HEK293T (cell line): ENCODE measurements at regions not wholly inside any gene's neighbourhood (a gene's known extent, or its start where the extent isn't known, plus 50 kb on each side); places are given as distances from the start of the nearest gene placed in this dataset.

Experiments used
- ARNT ChIP-seq: fragments of 450-650 bp; IDR thresholded peaks from 2 replicates; pipeline ENCODE4 v1.6.1; 2017; ENCODE audit warnings: mild to moderate bottlenecking
- FOXM1 ChIP-seq: fragments of 450-650 bp; IDR thresholded peaks from 2 replicates; pipeline ENCODE4 v1.6.1; 2017; ENCODE audit warnings: mild to moderate bottlenecking, borderline replicate concordance

DNA sequence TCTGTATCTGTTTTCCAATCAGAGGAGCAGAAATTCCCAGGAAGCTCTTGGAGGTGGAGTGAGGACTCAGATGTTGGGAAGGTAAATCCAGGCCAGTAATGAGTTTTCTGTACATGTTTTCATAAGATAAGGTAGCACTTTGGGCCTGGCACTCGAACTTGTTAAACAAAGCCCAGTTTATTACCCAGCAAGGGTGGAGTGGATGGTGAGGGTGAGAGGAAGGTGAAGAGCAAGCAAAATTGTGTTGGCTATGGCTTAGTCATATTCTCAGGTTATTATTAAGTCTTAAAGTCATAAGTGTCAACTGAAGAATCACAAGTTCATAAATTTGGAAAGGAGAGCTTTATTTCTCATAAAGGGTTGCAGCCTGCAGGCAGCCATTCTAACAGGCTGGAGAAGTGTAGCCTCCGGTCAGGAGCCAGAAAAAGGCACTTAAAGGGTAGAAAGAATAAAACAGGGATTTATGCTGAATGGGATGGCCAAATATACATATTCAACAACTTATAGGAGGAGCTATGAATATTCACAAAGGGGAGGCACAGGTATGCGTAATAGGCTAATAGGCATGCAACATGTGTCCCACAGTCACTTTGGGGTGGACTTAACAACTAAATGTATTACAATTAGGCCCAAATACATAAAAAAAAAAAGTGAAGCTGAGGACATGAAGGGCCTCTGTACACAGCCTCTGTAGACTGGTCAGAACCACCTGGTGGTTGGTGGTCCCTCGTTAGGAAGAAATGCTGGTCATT lies 523.9 kb downstream of the LMO4 start:
- no peak for TF ChIP-seq FOXM1
- no peak for TF ChIP-seq ARNT
